LNCaP clone FGC (cell line): ENCODE measurements at regions not wholly inside any gene's neighbourhood (a gene's known extent, or its start where the extent isn't known, plus 50 kb on each side); places are given as distances from the start of the nearest gene placed in this dataset.

Experiments used
- DNase-seq: peaks from one replicate; pipeline ENCODE4 v3.0.0-alpha.2; 2011; ENCODE audit warnings: low read depth
- H3K4me3 ChIP-seq: 2 replicates; pipeline ENCODE4 v1.5.1; 2011; ENCODE audit warnings: mild to moderate bottlenecking, low read depth, low read length, control low read depth
- TF ChIP-seq, protein P1 (sequence below): IDR thresholded peaks from 2 replicates; pipeline ENCODE4 v1.5.1; 2012; ENCODE audit warnings: mild to moderate bottlenecking; ENCODE audit not compliant: control insufficient read depth, insufficient read depth; ENCODE audit errors: extremely low read depth

DNA sequence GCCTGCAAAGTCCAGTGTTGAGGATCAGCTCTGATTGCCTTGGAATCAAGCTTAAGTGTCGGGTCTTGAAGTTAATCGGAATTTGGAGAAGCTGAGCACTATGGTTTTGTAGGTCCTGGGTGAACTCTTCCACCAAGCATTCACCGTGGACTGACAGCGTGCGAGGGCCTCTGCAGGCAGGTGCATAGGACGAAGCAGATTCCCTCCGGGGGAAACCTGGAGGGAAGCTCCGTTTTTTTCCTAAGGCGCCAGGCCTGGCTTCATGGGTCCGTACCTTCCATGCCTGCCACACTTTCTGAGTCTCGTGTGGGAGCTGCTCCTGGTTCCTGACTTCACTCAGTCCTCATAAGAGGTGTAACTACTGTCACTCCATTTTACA lies 170.1 kb downstream of the CRYBB2 start:
- DNase-seq = no peak
- H3K4me3 ChIP-seq = no peak overlapping the region
- TF ChIP-seq, protein P1, sequence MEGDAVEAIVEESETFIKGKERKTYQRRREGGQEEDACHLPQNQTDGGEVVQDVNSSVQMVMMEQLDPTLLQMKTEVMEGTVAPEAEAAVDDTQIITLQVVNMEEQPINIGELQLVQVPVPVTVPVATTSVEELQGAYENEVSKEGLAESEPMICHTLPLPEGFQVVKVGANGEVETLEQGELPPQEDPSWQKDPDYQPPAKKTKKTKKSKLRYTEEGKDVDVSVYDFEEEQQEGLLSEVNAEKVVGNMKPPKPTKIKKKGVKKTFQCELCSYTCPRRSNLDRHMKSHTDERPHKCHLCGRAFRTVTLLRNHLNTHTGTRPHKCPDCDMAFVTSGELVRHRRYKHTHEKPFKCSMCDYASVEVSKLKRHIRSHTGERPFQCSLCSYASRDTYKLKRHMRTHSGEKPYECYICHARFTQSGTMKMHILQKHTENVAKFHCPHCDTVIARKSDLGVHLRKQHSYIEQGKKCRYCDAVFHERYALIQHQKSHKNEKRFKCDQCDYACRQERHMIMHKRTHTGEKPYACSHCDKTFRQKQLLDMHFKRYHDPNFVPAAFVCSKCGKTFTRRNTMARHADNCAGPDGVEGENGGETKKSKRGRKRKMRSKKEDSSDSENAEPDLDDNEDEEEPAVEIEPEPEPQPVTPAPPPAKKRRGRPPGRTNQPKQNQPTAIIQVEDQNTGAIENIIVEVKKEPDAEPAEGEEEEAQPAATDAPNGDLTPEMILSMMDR = no peak

DNA sequence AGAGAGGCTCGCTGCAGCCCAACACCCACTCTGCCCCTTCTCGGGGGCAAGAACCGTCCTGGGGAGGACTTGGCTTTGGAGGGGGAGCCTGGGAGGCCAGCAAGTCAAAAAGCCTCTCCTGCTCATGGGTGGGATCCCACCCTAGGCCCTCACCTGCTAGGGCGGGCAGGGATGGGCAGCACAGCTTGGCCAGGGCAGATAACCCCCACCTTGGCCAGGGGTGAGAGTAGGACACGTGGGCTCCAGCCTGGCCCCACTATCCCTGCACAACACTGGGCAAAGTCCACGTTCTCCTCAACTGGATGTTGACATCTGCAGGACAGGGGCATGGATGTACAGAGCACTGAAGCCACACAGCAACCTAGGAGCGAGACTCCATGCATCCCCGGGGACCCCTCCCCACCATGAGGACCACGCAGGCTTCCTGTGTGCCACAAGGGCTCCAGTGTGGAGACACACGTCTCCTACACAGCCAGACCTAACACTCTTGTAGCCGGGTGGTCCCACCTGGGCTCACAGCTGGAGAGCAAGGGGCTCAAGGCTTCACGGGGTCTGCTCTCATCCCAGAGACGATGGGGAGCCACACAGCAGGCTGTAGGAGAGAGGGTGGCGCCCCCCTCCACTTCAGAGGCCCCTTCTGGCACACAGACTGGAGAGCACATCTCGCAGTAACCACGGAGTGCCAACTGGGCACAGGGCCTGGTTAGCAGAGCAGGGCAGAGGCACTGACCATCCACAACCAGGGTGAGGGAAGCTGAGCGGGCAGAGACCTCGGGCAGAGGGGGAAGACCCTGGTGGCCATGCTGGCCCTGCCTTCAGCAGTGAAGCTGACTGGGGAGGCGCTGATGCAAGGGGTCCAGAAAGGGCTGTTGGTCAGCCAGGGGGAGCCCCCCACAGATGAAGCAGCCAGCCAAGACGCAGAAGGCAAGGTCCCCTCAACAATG lies 171.1 kb downstream of the CRYBB2 start:
- no peak for DNase-seq
- TF ChIP-seq, protein P1 = no peak
- H3K4me3 ChIP-seq = no peak overlapping the region

DNA sequence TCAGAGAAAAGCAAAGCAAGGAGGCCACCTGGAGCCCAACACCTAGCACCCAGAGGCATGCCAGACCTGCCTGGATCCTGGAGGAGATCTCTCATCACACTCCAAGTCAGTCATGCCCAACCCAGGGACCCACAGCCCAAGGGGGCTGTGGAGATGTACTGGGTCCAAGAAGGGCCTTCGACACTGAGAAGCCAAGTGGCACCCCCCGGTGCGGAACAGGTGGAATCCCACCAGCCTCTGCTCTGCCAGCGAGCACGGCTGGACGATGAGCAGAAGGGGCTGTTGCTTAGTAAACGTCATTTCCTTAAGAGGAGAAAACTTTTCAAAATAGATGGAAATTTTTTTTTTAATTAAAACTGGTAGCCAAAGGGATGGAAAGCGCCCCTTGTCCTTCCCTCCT lies 171.9 kb upstream of the GRK3 start:
- H3K4me3 ChIP-seq = no peak overlapping the region
- DNase-seq = no peak
- TF ChIP-seq, protein P1 = no peak

DNA sequence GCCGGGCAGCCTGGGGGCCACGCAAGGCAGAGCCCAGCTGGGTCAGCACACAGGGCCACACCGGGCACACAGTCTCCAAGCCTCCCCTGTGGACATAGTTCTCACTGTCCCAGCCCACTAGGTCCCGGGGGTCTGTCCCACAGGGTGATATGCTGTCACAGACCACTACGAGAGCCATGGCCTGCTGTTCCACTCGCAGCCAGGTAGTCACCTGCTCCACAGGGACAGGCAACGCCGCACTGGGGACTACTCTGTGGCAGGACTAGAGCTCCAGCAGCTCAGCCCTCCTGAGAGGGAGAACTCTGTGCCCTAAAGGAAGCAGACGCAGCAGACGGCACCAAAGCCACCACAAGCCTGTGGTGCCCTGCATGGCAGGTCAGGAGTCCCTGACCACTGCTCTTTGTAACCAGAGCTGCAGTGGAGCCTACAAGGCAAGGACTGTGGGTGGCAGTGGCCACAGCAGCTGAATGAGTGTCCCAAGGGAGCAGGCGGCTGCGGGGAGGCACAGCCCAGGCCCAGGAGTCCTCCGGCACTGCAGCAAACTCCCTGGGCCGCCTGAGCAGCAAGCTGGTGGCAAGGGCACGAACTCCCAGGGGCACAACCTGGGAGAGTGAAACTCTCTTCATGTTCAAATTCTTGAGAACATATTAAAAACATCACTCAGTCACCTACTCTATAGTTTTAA lies 171.2 kb upstream of the GRK3 start:
- TF ChIP-seq, protein P1 = no peak
- DNase-seq = no peak
- H3K4me3 ChIP-seq = no peak overlapping the region

DNA sequence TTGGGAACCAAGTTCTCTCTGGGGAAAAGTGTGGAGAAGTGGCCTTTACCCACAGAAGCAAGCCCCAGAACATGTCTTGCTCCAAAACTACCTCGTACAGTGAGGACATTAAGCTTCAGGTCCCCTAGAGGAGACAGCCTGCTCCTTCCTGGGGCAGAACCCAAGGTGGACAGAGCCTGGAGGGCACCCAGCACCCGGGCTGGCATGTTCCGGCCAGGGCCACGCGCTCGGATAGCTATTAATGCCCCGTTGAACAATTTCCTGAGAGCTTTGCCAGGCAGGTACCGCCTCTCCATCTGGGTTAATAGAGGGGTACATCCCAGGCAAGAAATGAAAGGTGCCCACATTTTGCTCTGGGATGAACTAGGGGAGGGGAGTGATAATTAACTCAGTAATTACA lies 169.0 kb upstream of the GRK3 start:
- no peak overlapping the region for H3K4me3 ChIP-seq
- TF ChIP-seq, protein P1 = no peak
- no peak for DNase-seq

DNA sequence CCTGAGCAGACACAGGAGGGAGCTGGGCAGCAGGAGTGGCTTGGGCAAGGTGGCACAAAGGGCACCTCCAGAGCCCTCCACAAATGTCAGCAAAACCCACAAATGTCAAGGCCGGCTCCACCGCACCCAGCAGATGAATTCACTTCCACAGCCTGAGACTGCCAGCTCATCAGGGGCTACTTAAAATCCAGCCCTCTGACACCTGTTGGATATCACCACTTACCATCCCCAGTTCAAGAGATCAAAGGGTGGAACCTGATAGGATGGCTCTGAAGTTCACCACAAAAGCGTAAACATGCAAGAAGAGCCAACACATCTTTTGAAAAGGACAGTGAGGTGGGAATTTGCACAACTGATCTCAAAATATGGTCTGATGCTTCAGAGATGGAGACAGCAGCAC lies 168.6 kb upstream of the GRK3 start:
- TF ChIP-seq, protein P1 = no peak
- DNase-seq = no peak
- H3K4me3 ChIP-seq = no peak overlapping the region
